HG02981 (cell line): ENCODE measurements at regions not wholly inside any gene's neighbourhood (a gene's known extent, or its start where the extent isn't known, plus 50 kb on each side); places are given as distances from the start of the nearest gene placed in this dataset.

Source experiments
- ATAC-seq: cut with Tn5 transposase; IDR thresholded peaks from one replicate; pipeline ENCODE4 v1.9.1; 2021; ENCODE audit warnings: mild to moderate bottlenecking, moderate library complexity; ENCODE audit not compliant: unreplicated experiment

- ATAC-seq: no peak
These were observed 228.0 kb upstream of the LDB2 start for GRCh38 chr4:17126321-17126966.

- no peak for ATAC-seq
These were observed 226.3 kb upstream of the LDB2 start for GRCh38 chr4:17124767-17125166.

- ATAC-seq: no peak
These were observed 222.3 kb upstream of the LDB2 start for GRCh38 chr4:17120761-17121160.

GRCh38 chr4:17117746-17118145 is 219.3 kb upstream of the LDB2 start:
- no peak for ATAC-seq

- no peak for ATAC-seq
These were observed 217.1 kb upstream of the LDB2 start for GRCh38 chr4:17115583-17115982.

GRCh38 chr4:17112292-17112659 is 213.8 kb upstream of the LDB2 start:
- no peak for ATAC-seq

- ATAC-seq: no peak
These were observed 210.7 kb upstream of the LDB2 start for GRCh38 chr4:17109126-17109525.

GRCh38 chr4:17103231-17103630 is 204.8 kb upstream of the LDB2 start:
- ATAC-seq: no peak

- no peak for ATAC-seq
These were observed 200.6 kb upstream of the LDB2 start for GRCh38 chr4:17098996-17099395.

GRCh38 chr4:17098401-17098800 is 200.0 kb upstream of the LDB2 start:
- no peak for ATAC-seq

- no peak for ATAC-seq
These were observed 198.9 kb upstream of the LDB2 start for GRCh38 chr4:17097362-17097761.

- ATAC-seq: no peak
These were observed 198.2 kb upstream of the LDB2 start for GRCh38 chr4:17096692-17097091.

GRCh38 chr4:17095771-17096170 is 197.3 kb upstream of the LDB2 start:
- no peak for ATAC-seq

- ATAC-seq: no peak
These were observed 196.4 kb upstream of the LDB2 start for GRCh38 chr4:17094876-17095210.

- ATAC-seq: no peak
These were observed 195.9 kb upstream of the LDB2 start for GRCh38 chr4:17094159-17094875.

- ATAC-seq: peak; percentile 6
These were observed 195.0 kb upstream of the LDB2 start for GRCh38 chr4:17093481-17093880.

- peak; percentile 93 for ATAC-seq
These were observed 194.4 kb upstream of the LDB2 start for GRCh38 chr4:17092736-17093437.

- no peak for ATAC-seq
These were observed 192.7 kb upstream of the LDB2 start for GRCh38 chr4:17091104-17091503.

GRCh38 chr4:17090063-17090462 is 191.6 kb upstream of the LDB2 start:
- ATAC-seq: no peak

- ATAC-seq: no peak
These were observed 187.0 kb upstream of the LDB2 start for GRCh38 chr4:17085416-17085815.

- no peak for ATAC-seq
These were observed 183.7 kb upstream of the LDB2 start for GRCh38 chr4:17082186-17082585.

GRCh38 chr4:17081179-17081578 is 182.7 kb upstream of the LDB2 start:
- ATAC-seq: no peak
